ENCODE measurements at regions not wholly inside any gene's neighbourhood (a gene's known extent, or its start where the extent isn't known, plus 50 kb on each side); places are given as distances from the start of the nearest gene placed in this dataset.

- H3K79me2 ChIP-seq (ENCODE audit: control insufficient read depth, insufficient read depth, low read length), result no peaks in the 10 kb centered on the region
- no peaks in the 10 kb centered on the region for H3K9me3 ChIP-seq (replicated peaks; ENCODE audit: control insufficient read depth, insufficient read depth, low read depth, low read length)
- ChIA-PET POLR2A (no interaction called here), CTCF (ENCODE audit: low intra/inter-chr PET ratio) (no interaction called here)
- no peak overlapping the region for H3K9ac ChIP-seq (ENCODE audit: insufficient read depth in 1 of 2, low read depth in 2 of 2, low read length in 2 of 2)
- H2AFZ ChIP-seq (ENCODE audit: low read depth, low read length), result no peak overlapping the region
- no peaks in the 10 kb centered on the region for H3K9me1 ChIP-seq (ENCODE audit: control insufficient read depth, insufficient read depth, low read length)
- no peaks in the 10 kb centered on the region for H3K4me1 ChIP-seq (replicated peaks in 1 of 2; ENCODE audit: control insufficient read depth in 2 of 2, insufficient read depth in 2 of 2, low read length in 2 of 2)
- no TSS peak for BruUV-seq (replicated peaks)
- no peak for FAIRE-seq
- H3K27me3 ChIP-seq (ENCODE audit: control insufficient read depth in 2 of 2, insufficient read depth in 2 of 2, low read length in 2 of 2), result no peaks in the 10 kb centered on the region
- H4K20me1 ChIP-seq (replicated peaks; ENCODE audit: control insufficient read depth, insufficient read depth, low read length), result no peaks in the 10 kb centered on the region
- H3K27ac ChIP-seq (ENCODE audit: extremely low read depth, low read depth, low read length), result no peak overlapping the region
- TF ChIP-seq KHSRP (IDR thresholded peaks at IDR 0.05), result no peak
- TF ChIP-seq MTF1 (CRISPR knock-in tag; IDR thresholded peaks at IDR 0.05; ENCODE audit: borderline replicate concordance), result no peak
- TF ChIP-seq WHSC1 (IDR thresholded peaks at IDR 0.05; ENCODE audit: low read length), result no peak
- TF ChIP-seq TEAD1 (CRISPR knock-in tag; IDR thresholded peaks at IDR 0.05), result no peak
- TF ChIP-seq BCL6 (CRISPR knock-in tag; IDR thresholded peaks at IDR 0.05), result no peak
- TF ChIP-seq SRSF1 (IDR thresholded peaks at IDR 0.05; ENCODE audit: low read depth, low read length), result no peak
- TF ChIP-seq MIER1 (IDR thresholded peaks at IDR 0.05; ENCODE audit: low read depth), result no peak
- TF ChIP-seq NEUROD1 (IDR thresholded peaks at IDR 0.05; ENCODE audit: borderline replicate concordance, low read depth, low read length, partially characterized antibody), result no peak
- no peak for TF ChIP-seq ZNF655 (CRISPR knock-in tag; IDR thresholded peaks at IDR 0.05)
- no peak for TF ChIP-seq ZNF280A (IDR thresholded peaks at IDR 0.05; ENCODE audit: low read depth, partially characterized antibody)
- TF ChIP-seq TBP (optimal IDR thresholded peaks at IDR 0.05; ENCODE audit: low read depth, low read length), result no peak
- no peak for TF ChIP-seq USF2 (CRISPR knock-in tag; IDR thresholded peaks at IDR 0.05)
- TF ChIP-seq ZNF518B (CRISPR knock-in tag; IDR thresholded peaks at IDR 0.05), result no peak
- TF ChIP-seq ZNF197 (CRISPR knock-in tag; IDR thresholded peaks at IDR 0.05; ENCODE audit: low read depth), result no peak
- no peak for TF ChIP-seq MED1 (CRISPR knock-in tag; IDR thresholded peaks at IDR 0.05; ENCODE audit: borderline replicate concordance)
- TF ChIP-seq E2F3 (CRISPR knock-in tag; IDR thresholded peaks at IDR 0.05), result no peak
- TF ChIP-seq ELF1 (tag; IDR thresholded peaks at IDR 0.05), result no peak
- no peak overlapping the region for H3K4me2 ChIP-seq (ENCODE audit: insufficient read depth, low read length)
- H3K4me3 ChIP-seq, result no peak overlapping the region
- no peak for ATAC-seq
- intact Hi-C loops (cut with micrococcal nuclease), result no loop called here
- no peaks in the 10 kb centered on the region for H3K36me3 ChIP-seq (ENCODE audit: control insufficient read depth, insufficient read depth, low read length)
- DNase-seq (ENCODE audit: extremely low read depth in 1 of 4, low spot score in 3 of 4), result no peak
- 0% methylated on average over 1 of the region's 1 CpG for WGBS (ENCODE audit: insufficient coverage, low coverage, missing lambda C conversion rate)
- in situ Hi-C loops (cut with MboI), result no loop called here
Measured at GRCh38 chr4:125116431-125116830, 198.3 kb upstream of the FAT4 start.
